HEK293 (cell line): ENCODE measurements at regions not wholly inside any gene's neighbourhood (a gene's known extent, or its start where the extent isn't known, plus 50 kb on each side); places are given as distances from the start of the nearest gene placed in this dataset.
"Not testable (repeated sequence)": the region's sequence is repeated elsewhere in the genome, so short reads cannot be mapped to it uniquely, and the experiment has no call there.

Experiments used
- CTCF ChIA-PET: fragments of 350-600 bp; formaldehyde crosslinking; extraction: SDS; loops from one replicate; lab custom pipeline; 2021; ENCODE audit warnings: antibody characterized with exemption; lab: Yijun Ruan, JAX
- POLR2A ChIA-PET: fragments of 300-600 bp; formaldehyde crosslinking; extraction: SDS; loops from one replicate; lab custom pipeline; 2020; ENCODE audit warnings: antibody characterized with exemption, inconsistent platforms; lab: Yijun Ruan, JAX
- H3K27ac ChIP-seq: fragments of 200-500 bp; sonication (Bioruptor generic); 2 replicates; pipeline ENCODE4 v1.5.1; 2014; ENCODE audit warnings: low read depth, low read length, control low read depth, inconsistent platforms; ENCODE audit errors: extremely low read depth
- H3K36me3 ChIP-seq, 2 experiments: fragments of 200-500 bp in 1 of 2; sonication (Bioruptor generic) in 1 of 2; 1 replicate in 1 of 2; 2 replicates in 1 of 2; pipeline ENCODE4 v1.5.1; 2014 to 2017; ENCODE audit warnings: inconsistent platforms in 2 of 2, low read length in 2 of 2; ENCODE audit not compliant: control insufficient read depth in 2 of 2, insufficient read depth in 1 of 2
- H3K4me1 ChIP-seq: fragments of 200-500 bp; sonication (Bioruptor generic); 2 replicates; pipeline ENCODE4 v1.5.1; 2014; ENCODE audit warnings: mild to moderate bottlenecking, low read length, inconsistent platforms; ENCODE audit not compliant: control insufficient read depth, insufficient read depth
- H3K4me3 ChIP-seq: 2 replicates; pipeline ENCODE4 v1.5.1; 2011; ENCODE audit warnings: low read depth, mild to moderate bottlenecking, control low read depth, low read length, moderate library complexity
- H3K9me3 ChIP-seq: fragments of 200-500 bp; sonication (Bioruptor generic); 2 replicates; pipeline ENCODE4 v1.5.1; 2014; ENCODE audit warnings: low read depth, low read length, inconsistent platforms; ENCODE audit not compliant: control insufficient read depth, insufficient read depth
- FEZF1 ChIP-seq: fragments of 450-650 bp; formaldehyde crosslinking; IDR thresholded peaks from 2 replicates; pipeline ENCODE4 v1.5.1; 2016; ENCODE audit warnings: missing biosample characterization, missing genetic modification characterization
- KLF1 ChIP-seq: fragments of 450-650 bp; formaldehyde crosslinking; IDR thresholded peaks from 2 replicates; pipeline ENCODE4 v1.5.1; 2016; ENCODE audit warnings: missing biosample characterization, missing genetic modification characterization
- MYNN ChIP-seq: fragments of 450-650 bp; formaldehyde crosslinking; IDR thresholded peaks from 2 replicates; pipeline ENCODE4 v1.5.1; 2016; ENCODE audit warnings: missing biosample characterization, missing genetic modification characterization, borderline replicate concordance
- MZF1 ChIP-seq: fragments of 450-650 bp; formaldehyde crosslinking; IDR thresholded peaks from 2 replicates; pipeline ENCODE4 v1.5.1; 2017; ENCODE audit warnings: missing biosample characterization, missing genetic modification characterization, borderline replicate concordance
- PRDM2 ChIP-seq: fragments of 450-650 bp; formaldehyde crosslinking; IDR thresholded peaks from 2 replicates; pipeline ENCODE4 v1.5.1; 2016; ENCODE audit warnings: missing biosample characterization, missing genetic modification characterization, borderline replicate concordance
- REPIN1 ChIP-seq: fragments of 450-650 bp; formaldehyde crosslinking; IDR thresholded peaks from 2 replicates; pipeline ENCODE4 v1.5.1; 2017; ENCODE audit warnings: missing biosample characterization, missing genetic modification characterization, low read depth
- SP7 ChIP-seq: fragments of 450-650 bp; formaldehyde crosslinking; IDR thresholded peaks from 2 replicates; pipeline ENCODE4 v1.5.1; 2016; ENCODE audit warnings: missing biosample characterization, missing genetic modification characterization
- ZBTB10 ChIP-seq: fragments of 450-650 bp; formaldehyde crosslinking; IDR thresholded peaks from 2 replicates; pipeline ENCODE4 v1.5.1; 2016; ENCODE audit warnings: missing biosample characterization, missing genetic modification characterization
- ZNF221 ChIP-seq: fragments of 450-650 bp; formaldehyde crosslinking; IDR thresholded peaks from 2 replicates; pipeline ENCODE4 v1.5.1; 2017; ENCODE audit warnings: missing biosample characterization, missing genetic modification characterization, borderline replicate concordance
- ZNF449 ChIP-seq: fragments of 450-650 bp; formaldehyde crosslinking; IDR thresholded peaks from 2 replicates; pipeline ENCODE4 v1.5.1; 2017; ENCODE audit warnings: missing biosample characterization, mild to moderate bottlenecking, missing genetic modification characterization, moderate library complexity
- ZNF571 ChIP-seq: fragments of 450-650 bp; formaldehyde crosslinking; IDR thresholded peaks from 2 replicates; pipeline ENCODE4 v1.5.0; 2017; ENCODE audit warnings: missing biosample characterization, missing genetic modification characterization
- ZNF707 ChIP-seq: fragments of 450-650 bp; formaldehyde crosslinking; IDR thresholded peaks from 2 replicates; pipeline ENCODE4 v1.5.1; 2016; ENCODE audit warnings: missing biosample characterization, missing genetic modification characterization
- ZXDB ChIP-seq: fragments of 450-650 bp; formaldehyde crosslinking; IDR thresholded peaks from 2 replicates; pipeline ENCODE4 v1.5.1; 2016; ENCODE audit warnings: missing biosample characterization, missing genetic modification characterization

- no peak for TF ChIP-seq ZBTB10 (tag by site-specific recombination)
- TF ChIP-seq SP7 (tag by site-specific recombination): no peak
- TF ChIP-seq FEZF1 (tag by site-specific recombination): no peak
- TF ChIP-seq ZNF571 (tag by site-specific recombination): no peak
- TF ChIP-seq ZNF707 (tag by site-specific recombination): no peak
- no peak for TF ChIP-seq REPIN1 (tag by site-specific recombination)
- no peak for TF ChIP-seq MYNN (tag by site-specific recombination)
- TF ChIP-seq, all 188 proteins: peak for 0
Observed at GRCh38 chr14:105602243-105602750, 75.9 kb downstream of the TMEM121 start (continued).

GRCh38 chr14:105602799-105603793 lies 76.7 kb downstream of the TMEM121 start:
- no peaks in the 10 kb centered on the region for H3K4me1 ChIP-seq
- no peaks in the 10 kb centered on the region for H3K9me3 ChIP-seq
- POLR2A ChIA-PET: no interaction called here
- TF ChIP-seq MZF1 (tag by site-specific recombination) (no peak), PRDM2 (tag by site-specific recombination) (no peak), ZNF449 (tag by site-specific recombination) (peak; percentile 100), KLF1 (tag by site-specific recombination) (peak; percentile 42; the same call in 1 of the 2 replicates), ZXDB (tag by site-specific recombination) (no peak), ZNF221 (tag by site-specific recombination) (no peak)
- no peak overlapping the region for H3K27ac ChIP-seq
- no peaks in the 10 kb centered on the region for H3K36me3 ChIP-seq
- CTCF ChIA-PET: interaction anchor here (1.0 kb wide), 1 partner anchor 340 kb away, joined by 4 read pairs; no protein-coding TSS in a partner anchor
- no peak overlapping the region for H3K4me3 ChIP-seq

GRCh38 chr14:105604531-105605463 lies 78.4 kb downstream of the TMEM121 start:
- H3K4me1 ChIP-seq, H3K4me3 ChIP-seq, H3K27ac ChIP-seq, H3K36me3 ChIP-seq, POLR2A ChIA-PET, H3K9me3 ChIP-seq: not testable (repeated sequence)
- CTCF ChIA-PET: interaction anchor here (0.7 kb wide), 1 partner anchor 72 kb away, joined by 3 read pairs; no protein-coding TSS in a partner anchor
